HepG2 (cell line): ENCODE measurements at regions not wholly inside any gene's neighbourhood (a gene's known extent, or its start where the extent isn't known, plus 50 kb on each side); places are given as distances from the start of the nearest gene placed in this dataset.
A peak's percentile ranks its signal among the peaks of the same experiment; 100 is the strongest.

Experiments used
- FOXA1 ChIP-seq, 2 experiments: fragments of 450-650 bp in 1 of 2; sonication (generic) in 1 of 2; formaldehyde crosslinking in 1 of 2; IDR thresholded peaks; 2 replicates each; pipeline versions ENCODE4 v1.4.0 to v1.6.1; 2016 to 2020; ENCODE audit warnings: missing genetic modification reagents in 1 of 2
- KDM4B ChIP-seq: sonication (generic); formaldehyde crosslinking; IDR thresholded peaks from 2 replicates; pipeline ENCODE4 v1.4.0; 2020; ENCODE audit warnings: missing genetic modification reagents
- PCBP2 ChIP-seq: fragments of 200-400 bp; formaldehyde crosslinking; optimal IDR thresholded peaks from 2 replicates; pipeline ENCODE3; 2018; ENCODE audit warnings: low read length, low read depth; ENCODE audit not compliant: poor library complexity, severe bottlenecking
- WIZ ChIP-seq: sonication (generic); formaldehyde crosslinking; IDR thresholded peaks from 2 replicates; pipeline ENCODE4 v1.5.1; 2020; ENCODE audit warnings: mild to moderate bottlenecking, missing genetic modification reagents
- ZNF292 ChIP-seq: sonication (generic); formaldehyde crosslinking; IDR thresholded peaks from 2 replicates; pipeline ENCODE4 v1.8.1; 2022; ENCODE audit warnings: mild to moderate bottlenecking, low read depth, missing genetic modification reagents, borderline replicate concordance
- ZNF709 ChIP-seq: sonication (generic); formaldehyde crosslinking; IDR thresholded peaks from 2 replicates; pipeline ENCODE4 v1.5.0; 2020; ENCODE audit warnings: mild to moderate bottlenecking, missing genetic modification reagents
- TF ChIP-seq, protein P1 (sequence below): IDR thresholded peaks from 2 replicates; pipeline ENCODE4 v1.6.1; 2016; ENCODE audit warnings: low read depth, missing genetic modification reagents, missing compliant biosample characterization
- TF ChIP-seq, protein P2 (sequence below): sonication (generic); formaldehyde crosslinking; IDR thresholded peaks from one replicate; pipeline ENCODE4 v1.5.1; 2020; ENCODE audit warnings: mild to moderate bottlenecking, missing genetic modification reagents; ENCODE audit errors: not compliant biosample characterization
- TF ChIP-seq, protein P3 (sequence below): sonication (generic); formaldehyde crosslinking; IDR thresholded peaks from 2 replicates; pipeline ENCODE4 v1.5.1; 2020; ENCODE audit warnings: missing genetic modification reagents, mild to moderate bottlenecking, borderline replicate concordance
- TF ChIP-seq, protein P4 (sequence below): sonication (generic); formaldehyde crosslinking; IDR thresholded peaks from 2 replicates; pipeline ENCODE4 v1.8.0; 2023; ENCODE audit warnings: mild to moderate bottlenecking, missing genetic modification reagents
- TF ChIP-seq, protein P5 (sequence below): sonication (generic); formaldehyde crosslinking; IDR thresholded peaks from 2 replicates; pipeline ENCODE4 v1.4.0; 2020; ENCODE audit warnings: missing genetic modification reagents

DNA sequence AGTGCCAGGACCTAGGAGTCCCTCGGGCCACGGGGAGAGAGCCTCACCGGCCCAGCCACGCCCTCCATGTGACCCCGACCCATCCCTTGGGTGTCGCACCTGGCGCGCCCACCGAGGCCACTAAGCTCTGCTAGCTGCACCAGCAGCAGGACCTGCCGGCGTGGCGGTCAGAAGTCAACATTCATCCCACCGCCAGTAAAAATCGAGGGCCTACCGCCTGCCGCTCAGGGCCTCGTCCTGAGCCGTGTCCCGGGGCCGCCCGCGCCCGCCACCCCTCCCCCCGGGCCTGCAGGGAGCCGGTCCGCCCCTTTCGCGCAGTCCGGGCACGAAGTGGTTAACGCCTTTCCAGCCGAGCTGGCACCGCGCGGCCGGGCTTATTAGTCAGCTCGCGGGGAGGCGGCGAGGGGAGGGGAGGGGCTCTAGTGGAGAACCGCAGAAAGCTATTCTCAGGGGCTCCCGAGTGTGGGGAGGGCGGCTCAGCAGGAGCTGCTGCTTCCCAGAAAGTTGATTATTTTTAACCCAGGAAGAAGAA, 124.4 kb downstream of the C9orf50 start (continued):
- TF ChIP-seq, protein P1, sequence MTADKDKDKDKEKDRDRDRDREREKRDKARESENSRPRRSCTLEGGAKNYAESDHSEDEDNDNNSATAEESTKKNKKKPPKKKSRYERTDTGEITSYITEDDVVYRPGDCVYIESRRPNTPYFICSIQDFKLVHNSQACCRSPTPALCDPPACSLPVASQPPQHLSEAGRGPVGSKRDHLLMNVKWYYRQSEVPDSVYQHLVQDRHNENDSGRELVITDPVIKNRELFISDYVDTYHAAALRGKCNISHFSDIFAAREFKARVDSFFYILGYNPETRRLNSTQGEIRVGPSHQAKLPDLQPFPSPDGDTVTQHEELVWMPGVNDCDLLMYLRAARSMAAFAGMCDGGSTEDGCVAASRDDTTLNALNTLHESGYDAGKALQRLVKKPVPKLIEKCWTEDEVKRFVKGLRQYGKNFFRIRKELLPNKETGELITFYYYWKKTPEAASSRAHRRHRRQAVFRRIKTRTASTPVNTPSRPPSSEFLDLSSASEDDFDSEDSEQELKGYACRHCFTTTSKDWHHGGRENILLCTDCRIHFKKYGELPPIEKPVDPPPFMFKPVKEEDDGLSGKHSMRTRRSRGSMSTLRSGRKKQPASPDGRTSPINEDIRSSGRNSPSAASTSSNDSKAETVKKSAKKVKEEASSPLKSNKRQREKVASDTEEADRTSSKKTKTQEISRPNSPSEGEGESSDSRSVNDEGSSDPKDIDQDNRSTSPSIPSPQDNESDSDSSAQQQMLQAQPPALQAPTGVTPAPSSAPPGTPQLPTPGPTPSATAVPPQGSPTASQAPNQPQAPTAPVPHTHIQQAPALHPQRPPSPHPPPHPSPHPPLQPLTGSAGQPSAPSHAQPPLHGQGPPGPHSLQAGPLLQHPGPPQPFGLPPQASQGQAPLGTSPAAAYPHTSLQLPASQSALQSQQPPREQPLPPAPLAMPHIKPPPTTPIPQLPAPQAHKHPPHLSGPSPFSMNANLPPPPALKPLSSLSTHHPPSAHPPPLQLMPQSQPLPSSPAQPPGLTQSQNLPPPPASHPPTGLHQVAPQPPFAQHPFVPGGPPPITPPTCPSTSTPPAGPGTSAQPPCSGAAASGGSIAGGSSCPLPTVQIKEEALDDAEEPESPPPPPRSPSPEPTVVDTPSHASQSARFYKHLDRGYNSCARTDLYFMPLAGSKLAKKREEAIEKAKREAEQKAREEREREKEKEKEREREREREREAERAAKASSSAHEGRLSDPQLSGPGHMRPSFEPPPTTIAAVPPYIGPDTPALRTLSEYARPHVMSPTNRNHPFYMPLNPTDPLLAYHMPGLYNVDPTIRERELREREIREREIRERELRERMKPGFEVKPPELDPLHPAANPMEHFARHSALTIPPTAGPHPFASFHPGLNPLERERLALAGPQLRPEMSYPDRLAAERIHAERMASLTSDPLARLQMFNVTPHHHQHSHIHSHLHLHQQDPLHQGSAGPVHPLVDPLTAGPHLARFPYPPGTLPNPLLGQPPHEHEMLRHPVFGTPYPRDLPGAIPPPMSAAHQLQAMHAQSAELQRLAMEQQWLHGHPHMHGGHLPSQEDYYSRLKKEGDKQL = 0 out of 2 replicates have a peak, but pooled peaks have one; percentile 47
- no peak for TF ChIP-seq ZNF292 (CRISPR knock-in tag)
- TF ChIP-seq, protein P2, sequence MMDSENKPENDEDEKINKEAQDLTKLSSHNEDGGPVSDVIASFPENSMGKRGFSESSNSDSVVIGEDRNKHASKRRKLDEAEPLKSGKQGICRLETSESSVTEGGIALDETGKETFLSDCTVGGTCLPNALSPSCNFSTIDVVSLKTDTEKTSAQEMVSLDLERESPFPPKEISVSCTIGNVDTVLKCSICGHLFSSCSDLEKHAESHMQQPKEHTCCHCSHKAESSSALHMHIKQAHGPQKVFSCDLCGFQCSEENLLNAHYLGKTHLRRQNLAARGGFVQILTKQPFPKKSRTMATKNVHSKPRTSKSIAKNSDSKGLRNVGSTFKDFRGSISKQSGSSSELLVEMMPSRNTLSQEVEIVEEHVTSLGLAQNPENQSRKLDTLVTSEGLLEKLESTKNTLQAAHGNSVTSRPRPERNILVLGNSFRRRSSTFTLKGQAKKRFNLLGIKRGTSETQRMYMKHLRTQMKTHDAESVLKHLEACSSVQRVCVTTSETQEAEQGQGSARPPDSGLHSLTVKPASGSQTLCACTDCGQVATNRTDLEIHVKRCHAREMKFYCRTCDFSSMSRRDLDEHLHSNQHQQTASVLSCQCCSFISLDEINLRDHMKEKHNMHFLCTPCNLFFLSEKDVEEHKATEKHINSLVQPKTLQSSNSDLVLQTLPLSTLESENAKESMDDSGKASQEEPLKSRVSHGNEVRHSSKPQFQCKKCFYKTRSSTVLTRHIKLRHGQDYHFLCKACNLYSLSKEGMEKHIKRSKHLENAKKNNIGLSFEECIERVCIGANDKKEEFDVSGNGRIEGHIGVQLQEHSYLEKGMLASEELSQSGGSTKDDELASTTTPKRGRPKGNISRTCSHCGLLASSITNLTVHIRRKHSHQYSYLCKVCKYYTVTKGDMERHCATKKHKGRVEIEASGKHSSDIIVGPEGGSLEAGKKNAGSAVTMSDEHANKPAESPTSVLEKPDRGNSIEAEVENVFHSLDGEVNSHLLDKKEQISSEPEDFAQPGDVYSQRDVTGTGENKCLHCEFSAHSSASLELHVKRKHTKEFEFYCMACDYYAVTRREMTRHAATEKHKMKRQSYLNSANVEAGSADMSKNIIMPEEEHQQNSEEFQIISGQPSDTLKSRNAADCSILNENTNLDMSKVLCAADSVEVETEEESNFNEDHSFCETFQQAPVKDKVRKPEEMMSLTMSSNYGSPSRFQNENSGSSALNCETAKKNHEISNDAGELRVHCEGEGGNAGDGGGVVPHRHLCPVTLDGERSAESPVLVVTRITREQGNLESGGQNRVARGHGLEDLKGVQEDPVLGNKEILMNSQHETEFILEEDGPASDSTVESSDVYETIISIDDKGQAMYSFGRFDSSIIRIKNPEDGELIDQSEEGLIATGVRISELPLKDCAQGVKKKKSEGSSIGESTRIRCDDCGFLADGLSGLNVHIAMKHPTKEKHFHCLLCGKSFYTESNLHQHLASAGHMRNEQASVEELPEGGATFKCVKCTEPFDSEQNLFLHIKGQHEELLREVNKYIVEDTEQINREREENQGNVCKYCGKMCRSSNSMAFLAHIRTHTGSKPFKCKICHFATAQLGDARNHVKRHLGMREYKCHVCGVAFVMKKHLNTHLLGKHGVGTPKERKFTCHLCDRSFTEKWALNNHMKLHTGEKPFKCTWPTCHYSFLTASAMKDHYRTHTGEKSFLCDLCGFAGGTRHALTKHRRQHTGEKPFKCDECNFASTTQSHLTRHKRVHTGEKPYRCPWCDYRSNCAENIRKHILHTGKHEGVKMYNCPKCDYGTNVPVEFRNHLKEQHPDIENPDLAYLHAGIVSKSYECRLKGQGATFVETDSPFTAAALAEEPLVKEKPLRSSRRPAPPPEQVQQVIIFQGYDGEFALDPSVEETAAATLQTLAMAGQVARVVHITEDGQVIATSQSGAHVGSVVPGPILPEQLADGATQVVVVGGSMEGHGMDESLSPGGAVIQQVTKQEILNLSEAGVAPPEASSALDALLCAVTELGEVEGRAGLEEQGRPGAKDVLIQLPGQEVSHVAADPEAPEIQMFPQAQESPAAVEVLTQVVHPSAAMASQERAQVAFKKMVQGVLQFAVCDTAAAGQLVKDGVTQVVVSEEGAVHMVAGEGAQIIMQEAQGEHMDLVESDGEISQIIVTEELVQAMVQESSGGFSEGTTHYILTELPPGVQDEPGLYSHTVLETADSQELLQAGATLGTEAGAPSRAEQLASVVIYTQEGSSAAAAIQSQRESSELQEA (CRISPR knock-in tag) = no peak
- TF ChIP-seq, protein P3, sequence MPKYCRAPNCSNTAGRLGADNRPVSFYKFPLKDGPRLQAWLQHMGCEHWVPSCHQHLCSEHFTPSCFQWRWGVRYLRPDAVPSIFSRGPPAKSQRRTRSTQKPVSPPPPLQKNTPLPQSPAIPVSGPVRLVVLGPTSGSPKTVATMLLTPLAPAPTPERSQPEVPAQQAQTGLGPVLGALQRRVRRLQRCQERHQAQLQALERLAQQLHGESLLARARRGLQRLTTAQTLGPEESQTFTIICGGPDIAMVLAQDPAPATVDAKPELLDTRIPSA (CRISPR knock-in tag) = 0 out of 2 replicates have a peak, but pooled peaks have one; percentile 23
- TF ChIP-seq KDM4B (CRISPR knock-in tag) = no peak
- TF ChIP-seq, protein P4, sequence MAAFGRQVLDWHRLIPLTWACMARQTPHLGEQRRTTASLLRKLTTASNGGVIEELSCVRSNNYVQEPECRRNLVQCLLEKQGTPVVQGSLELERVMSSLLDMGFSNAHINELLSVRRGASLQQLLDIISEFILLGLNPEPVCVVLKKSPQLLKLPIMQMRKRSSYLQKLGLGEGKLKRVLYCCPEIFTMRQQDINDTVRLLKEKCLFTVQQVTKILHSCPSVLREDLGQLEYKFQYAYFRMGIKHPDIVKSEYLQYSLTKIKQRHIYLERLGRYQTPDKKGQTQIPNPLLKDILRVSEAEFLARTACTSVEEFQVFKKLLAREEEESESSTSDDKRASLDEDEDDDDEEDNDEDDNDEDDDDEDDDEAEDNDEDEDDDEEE (CRISPR knock-in tag) = no peak
- no peak for TF ChIP-seq FOXA1 (IDR thresholded peaks at IDR 0.05)
- peak; percentile 40; the same call in 1 of the 2 replicates for TF ChIP-seq FOXA1 (CRISPR knock-in tag; IDR thresholded peaks at IDR 0.05)
- no peak for TF ChIP-seq PCBP2
- 0 out of 2 replicates have a peak, but pooled peaks have one; percentile 12 for TF ChIP-seq WIZ (CRISPR knock-in tag)
- peak; percentile 88 for TF ChIP-seq ZNF709 (CRISPR knock-in tag)
- TF ChIP-seq, protein P5, sequence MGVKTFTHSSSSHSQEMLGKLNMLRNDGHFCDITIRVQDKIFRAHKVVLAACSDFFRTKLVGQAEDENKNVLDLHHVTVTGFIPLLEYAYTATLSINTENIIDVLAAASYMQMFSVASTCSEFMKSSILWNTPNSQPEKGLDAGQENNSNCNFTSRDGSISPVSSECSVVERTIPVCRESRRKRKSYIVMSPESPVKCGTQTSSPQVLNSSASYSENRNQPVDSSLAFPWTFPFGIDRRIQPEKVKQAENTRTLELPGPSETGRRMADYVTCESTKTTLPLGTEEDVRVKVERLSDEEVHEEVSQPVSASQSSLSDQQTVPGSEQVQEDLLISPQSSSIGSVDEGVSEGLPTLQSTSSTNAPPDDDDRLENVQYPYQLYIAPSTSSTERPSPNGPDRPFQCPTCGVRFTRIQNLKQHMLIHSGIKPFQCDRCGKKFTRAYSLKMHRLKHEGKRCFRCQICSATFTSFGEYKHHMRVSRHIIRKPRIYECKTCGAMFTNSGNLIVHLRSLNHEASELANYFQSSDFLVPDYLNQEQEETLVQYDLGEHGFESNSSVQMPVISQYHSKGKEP = no peak; the same call in 1 of the 2 replicates
